Upper lobe of left lung (tissue), 4 donors: ENCODE measurements at regions not wholly inside any gene's neighbourhood (a gene's known extent, or its start where the extent isn't known, plus 50 kb on each side); places are given as distances from the start of the nearest gene placed in this dataset.
"Not testable (repeated sequence)": the region's sequence is repeated elsewhere in the genome, so short reads cannot be mapped to it uniquely, and the experiment has no call there.

ENCODE experiments used
- POLR2A ChIP-seq, 4 donors: fragments of 450-650 bp; IDR thresholded peaks; one replicate each; pipeline ENCODE4 v1.5.1; 2016 to 2017; ENCODE audit warnings: antibody characterized with exemption in 4 of 4, mild to moderate bottlenecking in 2 of 4
- POLR2AphosphoS5 ChIP-seq, 2 donors: sonication (generic); formaldehyde crosslinking; IDR thresholded peaks; one replicate each; pipeline ENCODE4 v1.5.1; 2017; ENCODE audit warnings: antibody characterized with exemption in 2 of 2
- TF ChIP-seq, protein P1 (sequence below), 6 experiments: fragments of 450-650 bp in 4 of 6; fragments of 200-600 bp in 2 of 6; sonication (generic) in 2 of 6; IDR thresholded peaks; one replicate each; pipeline ENCODE4 v1.5.1; 2016 to 2019; ENCODE audit warnings: antibody characterized with exemption in 6 of 6

DNA sequence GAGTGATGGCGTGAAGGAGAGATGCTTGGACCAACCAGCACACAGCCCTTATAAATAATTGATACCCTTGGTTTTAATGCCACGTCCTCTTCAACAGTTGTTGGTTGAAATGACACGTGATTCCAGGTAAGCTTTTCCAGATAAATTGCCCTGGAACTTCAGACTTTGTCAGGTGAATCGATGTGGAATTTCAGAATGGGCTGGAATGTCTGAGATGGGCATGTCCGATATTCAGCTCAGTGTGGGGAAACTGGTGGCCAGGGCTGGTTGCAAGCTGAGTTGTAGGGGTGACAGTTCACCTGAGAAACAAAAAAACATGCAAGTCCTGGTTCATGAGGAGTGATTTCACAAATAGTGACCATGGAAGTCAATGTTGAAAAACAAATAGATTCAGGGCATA, 104.0 kb upstream of the PRKX start:
- not testable (repeated sequence) for TF ChIP-seq POLR2AphosphoS5, POLR2A (IDR thresholded peaks at IDR 0.05)
- TF ChIP-seq, protein P1, sequence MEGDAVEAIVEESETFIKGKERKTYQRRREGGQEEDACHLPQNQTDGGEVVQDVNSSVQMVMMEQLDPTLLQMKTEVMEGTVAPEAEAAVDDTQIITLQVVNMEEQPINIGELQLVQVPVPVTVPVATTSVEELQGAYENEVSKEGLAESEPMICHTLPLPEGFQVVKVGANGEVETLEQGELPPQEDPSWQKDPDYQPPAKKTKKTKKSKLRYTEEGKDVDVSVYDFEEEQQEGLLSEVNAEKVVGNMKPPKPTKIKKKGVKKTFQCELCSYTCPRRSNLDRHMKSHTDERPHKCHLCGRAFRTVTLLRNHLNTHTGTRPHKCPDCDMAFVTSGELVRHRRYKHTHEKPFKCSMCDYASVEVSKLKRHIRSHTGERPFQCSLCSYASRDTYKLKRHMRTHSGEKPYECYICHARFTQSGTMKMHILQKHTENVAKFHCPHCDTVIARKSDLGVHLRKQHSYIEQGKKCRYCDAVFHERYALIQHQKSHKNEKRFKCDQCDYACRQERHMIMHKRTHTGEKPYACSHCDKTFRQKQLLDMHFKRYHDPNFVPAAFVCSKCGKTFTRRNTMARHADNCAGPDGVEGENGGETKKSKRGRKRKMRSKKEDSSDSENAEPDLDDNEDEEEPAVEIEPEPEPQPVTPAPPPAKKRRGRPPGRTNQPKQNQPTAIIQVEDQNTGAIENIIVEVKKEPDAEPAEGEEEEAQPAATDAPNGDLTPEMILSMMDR (IDR thresholded peaks at IDR 0.05): not testable (repeated sequence)
